GM20000 (cell line): ENCODE measurements at regions not wholly inside any gene's neighbourhood (a gene's known extent, or its start where the extent isn't known, plus 50 kb on each side); places are given as distances from the start of the nearest gene placed in this dataset.

Experiments used
- DNase-seq: peaks from one replicate; pipeline ENCODE4 v3.0.0; 2012; ENCODE audit warnings: low spot score
- TF ChIP-seq, protein P1 (sequence below): IDR thresholded peaks from 2 replicates; pipeline ENCODE4 v1.5.1; 2012; ENCODE audit warnings: mild to moderate bottlenecking, control low read depth; ENCODE audit errors: extremely low read depth, missing control alignments

GRCh38 chr15:45773149-45773548, 138.3 kb downstream of the SQOR start:
- DNase-seq, result no peak
- TF ChIP-seq, protein P1, sequence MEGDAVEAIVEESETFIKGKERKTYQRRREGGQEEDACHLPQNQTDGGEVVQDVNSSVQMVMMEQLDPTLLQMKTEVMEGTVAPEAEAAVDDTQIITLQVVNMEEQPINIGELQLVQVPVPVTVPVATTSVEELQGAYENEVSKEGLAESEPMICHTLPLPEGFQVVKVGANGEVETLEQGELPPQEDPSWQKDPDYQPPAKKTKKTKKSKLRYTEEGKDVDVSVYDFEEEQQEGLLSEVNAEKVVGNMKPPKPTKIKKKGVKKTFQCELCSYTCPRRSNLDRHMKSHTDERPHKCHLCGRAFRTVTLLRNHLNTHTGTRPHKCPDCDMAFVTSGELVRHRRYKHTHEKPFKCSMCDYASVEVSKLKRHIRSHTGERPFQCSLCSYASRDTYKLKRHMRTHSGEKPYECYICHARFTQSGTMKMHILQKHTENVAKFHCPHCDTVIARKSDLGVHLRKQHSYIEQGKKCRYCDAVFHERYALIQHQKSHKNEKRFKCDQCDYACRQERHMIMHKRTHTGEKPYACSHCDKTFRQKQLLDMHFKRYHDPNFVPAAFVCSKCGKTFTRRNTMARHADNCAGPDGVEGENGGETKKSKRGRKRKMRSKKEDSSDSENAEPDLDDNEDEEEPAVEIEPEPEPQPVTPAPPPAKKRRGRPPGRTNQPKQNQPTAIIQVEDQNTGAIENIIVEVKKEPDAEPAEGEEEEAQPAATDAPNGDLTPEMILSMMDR, result no peak

DNA sequence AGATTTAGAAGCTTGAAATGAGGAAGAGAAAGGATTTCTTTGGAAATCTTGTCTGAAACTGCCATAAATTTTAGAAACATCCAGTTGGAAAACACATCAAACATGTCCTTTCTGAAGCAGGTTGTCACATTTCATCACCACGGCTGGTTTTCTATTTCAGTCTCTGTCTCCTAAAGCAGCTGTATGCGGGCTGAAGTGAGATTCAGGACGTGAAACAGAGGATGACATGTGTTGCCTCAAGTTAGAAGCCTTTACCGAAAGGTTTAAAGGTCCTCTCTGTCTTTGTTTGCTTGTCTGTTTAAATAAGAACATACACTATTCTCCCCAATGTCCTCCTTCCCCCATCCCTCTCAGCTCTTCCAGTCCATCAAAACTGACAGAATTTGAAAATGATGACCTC, 141.9 kb downstream of the SQOR start:
- TF ChIP-seq, protein P1, result no peak
- no peak for DNase-seq

DNA sequence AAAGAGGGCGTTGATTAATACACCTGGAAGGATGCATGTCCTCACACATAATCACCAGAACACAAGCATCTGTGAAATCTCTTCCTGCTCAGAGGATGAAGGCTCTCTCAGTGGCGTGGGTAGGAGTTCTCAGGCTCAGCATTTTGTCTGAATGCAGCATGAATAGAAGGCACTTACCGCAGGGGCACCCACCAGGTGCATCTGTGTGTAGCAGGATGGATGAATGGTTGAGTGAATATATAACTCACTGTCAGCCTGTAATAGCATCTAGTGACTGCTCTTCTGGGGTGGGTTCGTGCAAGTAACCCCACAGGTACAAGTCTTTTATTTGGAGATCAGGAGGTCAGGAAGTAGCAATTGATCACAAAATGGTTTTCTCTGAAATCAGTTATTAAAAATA, 143.0 kb downstream of the SQOR start:
- TF ChIP-seq, protein P1, result no peak

GRCh38 chr15:45780352-45780751, 145.5 kb downstream of the SQOR start:
- TF ChIP-seq, protein P1, result no peak
- no peak for DNase-seq

More for the DNA sequence above, 143.0 kb downstream of the SQOR start:
- DNase-seq, result no peak

- DNase-seq, result no peak
- TF ChIP-seq, protein P1, result no peak
Measured at GRCh38 chr15:45784656-45785055, 149.8 kb downstream of the SQOR start.

- DNase-seq, result no peak
- TF ChIP-seq, protein P1, result no peak
Measured at GRCh38 chr15:45785897-45786296, 151.1 kb downstream of the SQOR start.

GRCh38 chr15:45790325-45790943, 155.6 kb downstream of the SQOR start:
- TF ChIP-seq, protein P1, result peak; percentile 38
- peak; percentile 30 for DNase-seq
